22Rv1 (cell line): ENCODE measurements at regions not wholly inside any gene's neighbourhood (a gene's known extent, or its start where the extent isn't known, plus 50 kb on each side); places are given as distances from the start of the nearest gene placed in this dataset.

ENCODE experiments used
- H3K27ac ChIP-seq: fragments of 450-650 bp; 2 replicates; pipeline ENCODE4 v1.5.1; 2017
- ZFX ChIP-seq: fragments of 450-650 bp; IDR thresholded peaks from 2 replicates; pipeline ENCODE4 v1.6.1; 2017; ENCODE audit warnings: antibody characterized with exemption, borderline replicate concordance
- TF ChIP-seq, protein P1 (sequence below): fragments of 450-650 bp; IDR thresholded peaks from 2 replicates; pipeline ENCODE4 v1.5.1; 2017; ENCODE audit warnings: mild to moderate bottlenecking

DNA sequence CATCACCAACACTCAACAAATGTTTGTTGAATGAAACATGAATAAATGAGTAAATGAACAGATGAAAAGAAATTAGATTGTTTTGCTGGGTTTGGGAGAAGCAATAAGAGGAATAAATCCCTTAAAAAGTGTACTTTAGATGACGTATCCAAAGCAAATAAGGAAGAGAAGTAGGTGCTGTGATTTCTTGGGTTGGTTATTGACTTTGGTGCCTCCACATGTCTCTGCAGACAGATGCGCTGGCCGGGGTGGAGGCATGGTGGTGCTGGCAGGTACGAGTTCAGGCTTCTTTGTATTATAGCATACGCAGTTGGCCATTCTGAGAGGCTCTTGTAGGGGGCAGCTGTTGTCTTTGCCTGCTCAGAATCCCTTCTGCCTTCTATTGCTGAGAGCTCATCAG, 178.9 kb downstream of the POLR2M start:
- TF ChIP-seq, protein P1, sequence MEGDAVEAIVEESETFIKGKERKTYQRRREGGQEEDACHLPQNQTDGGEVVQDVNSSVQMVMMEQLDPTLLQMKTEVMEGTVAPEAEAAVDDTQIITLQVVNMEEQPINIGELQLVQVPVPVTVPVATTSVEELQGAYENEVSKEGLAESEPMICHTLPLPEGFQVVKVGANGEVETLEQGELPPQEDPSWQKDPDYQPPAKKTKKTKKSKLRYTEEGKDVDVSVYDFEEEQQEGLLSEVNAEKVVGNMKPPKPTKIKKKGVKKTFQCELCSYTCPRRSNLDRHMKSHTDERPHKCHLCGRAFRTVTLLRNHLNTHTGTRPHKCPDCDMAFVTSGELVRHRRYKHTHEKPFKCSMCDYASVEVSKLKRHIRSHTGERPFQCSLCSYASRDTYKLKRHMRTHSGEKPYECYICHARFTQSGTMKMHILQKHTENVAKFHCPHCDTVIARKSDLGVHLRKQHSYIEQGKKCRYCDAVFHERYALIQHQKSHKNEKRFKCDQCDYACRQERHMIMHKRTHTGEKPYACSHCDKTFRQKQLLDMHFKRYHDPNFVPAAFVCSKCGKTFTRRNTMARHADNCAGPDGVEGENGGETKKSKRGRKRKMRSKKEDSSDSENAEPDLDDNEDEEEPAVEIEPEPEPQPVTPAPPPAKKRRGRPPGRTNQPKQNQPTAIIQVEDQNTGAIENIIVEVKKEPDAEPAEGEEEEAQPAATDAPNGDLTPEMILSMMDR, result no peak
- no peak for TF ChIP-seq ZFX
- H3K27ac ChIP-seq, result no peak overlapping the region

DNA sequence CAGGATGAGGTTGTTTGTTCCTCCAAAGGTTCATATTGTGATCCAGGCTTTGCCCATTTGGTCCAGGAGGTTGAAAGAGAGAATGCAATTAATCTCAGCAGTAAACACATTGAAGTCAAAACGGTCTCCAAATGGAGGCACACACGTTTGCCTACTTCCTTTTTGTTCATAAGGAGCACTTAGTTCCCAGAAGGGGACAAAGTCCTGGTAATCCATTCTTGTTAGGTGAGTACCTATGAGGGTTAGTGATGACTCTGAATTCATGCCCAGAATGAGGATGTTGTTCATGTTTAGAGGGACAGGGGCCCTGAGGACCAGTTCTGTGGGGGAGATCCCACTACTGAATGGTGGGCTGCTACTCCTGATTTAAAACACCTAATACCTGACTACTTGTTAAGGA, 177.7 kb downstream of the ALDH1A2 start:
- TF ChIP-seq, protein P1, result no peak
- no peak for TF ChIP-seq ZFX
- no peak overlapping the region for H3K27ac ChIP-seq

DNA sequence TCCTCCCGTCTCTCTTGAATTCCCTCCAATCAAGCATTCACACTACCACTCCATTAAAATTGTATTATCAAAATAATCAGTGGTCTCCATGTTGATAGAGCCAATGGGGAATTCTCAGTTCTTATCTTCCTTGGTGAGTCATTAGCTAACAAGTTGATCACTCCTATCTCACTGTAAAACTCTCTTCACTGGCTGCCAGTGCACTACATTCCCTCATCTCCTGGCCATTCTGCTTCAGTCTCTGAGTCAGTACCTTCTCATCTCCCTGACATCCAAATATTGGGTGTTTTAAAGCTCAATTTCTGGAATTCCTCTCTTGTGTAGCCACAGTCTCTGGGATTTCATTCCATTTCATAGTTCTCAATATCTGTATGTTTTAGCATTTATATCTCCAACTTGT, 175.2 kb downstream of the ALDH1A2 start:
- TF ChIP-seq, protein P1, result no peak
- TF ChIP-seq ZFX, result no peak
- H3K27ac ChIP-seq, result no peak overlapping the region

DNA sequence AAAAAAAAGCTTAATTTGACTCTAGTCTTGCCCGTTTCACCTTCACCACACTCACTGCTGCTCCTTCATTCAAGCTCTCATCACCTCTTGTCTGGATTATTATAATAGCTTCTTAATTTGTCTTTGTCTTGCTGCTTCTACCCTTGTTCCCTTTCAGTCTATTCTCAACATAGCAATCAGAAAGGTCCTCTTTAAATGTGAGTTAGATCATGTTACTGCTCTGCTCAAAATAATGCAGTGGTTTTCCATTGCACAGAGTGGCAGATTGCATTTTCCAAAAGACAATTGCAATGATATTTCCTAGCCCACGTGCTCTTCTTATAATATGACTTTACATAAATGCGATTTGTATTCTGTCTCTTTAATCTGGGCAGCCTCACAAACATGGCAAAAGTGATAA, 174.6 kb downstream of the ALDH1A2 start:
- H3K27ac ChIP-seq, result no peak overlapping the region
- TF ChIP-seq, protein P1, result no peak
- no peak for TF ChIP-seq ZFX

DNA sequence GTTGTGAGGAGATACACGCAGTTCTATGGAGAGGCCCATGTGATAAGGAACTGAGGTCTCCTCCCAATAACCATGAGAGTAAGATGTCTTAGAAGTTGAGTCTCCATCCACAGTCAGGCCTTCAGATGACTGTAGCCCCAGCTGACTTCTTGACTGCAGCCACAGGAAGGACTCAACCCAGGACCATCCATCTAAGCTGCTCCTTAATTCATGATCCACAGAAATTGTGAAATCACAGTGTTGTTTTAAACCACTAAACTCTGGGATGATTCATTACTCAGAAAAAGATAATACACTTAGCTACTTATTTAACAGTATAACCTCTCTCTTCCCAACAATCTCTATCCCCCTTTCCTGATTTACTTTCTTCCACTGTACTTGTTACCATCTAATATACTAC, 173.3 kb downstream of the ALDH1A2 start:
- no peak for TF ChIP-seq ZFX
- TF ChIP-seq, protein P1, result no peak
- no peak overlapping the region for H3K27ac ChIP-seq

DNA sequence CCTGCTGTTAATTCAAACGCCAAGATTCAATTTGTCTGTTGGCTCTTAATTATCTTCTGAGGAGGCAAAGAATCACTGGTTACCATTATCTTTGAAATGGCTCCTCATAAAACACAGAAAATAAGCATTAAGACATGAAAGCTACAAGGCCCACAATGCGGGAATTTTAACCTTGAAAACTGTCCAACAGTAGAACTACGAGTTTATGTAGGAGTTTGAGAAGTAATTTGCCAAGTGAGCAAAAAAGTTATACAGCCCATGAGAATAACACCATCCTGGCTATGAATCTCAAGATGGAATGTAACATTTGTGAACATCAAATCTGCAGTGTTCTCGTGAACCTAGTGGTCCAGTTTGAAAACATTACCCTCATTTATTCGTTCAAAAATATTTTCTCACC, 172.5 kb downstream of the ALDH1A2 start:
- TF ChIP-seq ZFX, result no peak
- TF ChIP-seq, protein P1, result no peak
- no peak overlapping the region for H3K27ac ChIP-seq

DNA sequence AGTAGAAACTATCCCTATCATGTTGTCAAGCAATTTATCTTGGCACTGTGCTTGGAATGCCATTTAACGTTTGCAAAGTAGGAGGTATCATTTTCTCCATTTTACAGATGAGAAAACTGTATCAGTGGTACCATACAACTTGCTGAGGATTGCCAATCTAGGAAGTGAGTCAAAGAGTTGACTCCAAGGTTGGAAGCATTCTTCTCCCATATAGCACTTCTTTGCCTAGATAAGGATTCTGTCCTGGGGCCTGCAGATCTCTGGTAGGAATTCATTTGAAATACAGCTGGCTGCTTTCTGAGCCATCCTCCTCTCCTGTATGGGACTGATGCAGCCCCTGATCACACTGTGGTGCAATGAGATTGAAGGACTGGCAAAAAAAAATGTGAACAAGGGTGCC, 170.2 kb downstream of the ALDH1A2 start:
- H3K27ac ChIP-seq, result no peak overlapping the region

More for the DNA sequence above, 170.2 kb downstream of the ALDH1A2 start:
- TF ChIP-seq, protein P1, result no peak
- TF ChIP-seq ZFX, result no peak
